Smooth muscle cell (in vitro differentiated cells): ENCODE measurements at regions not wholly inside any gene's neighbourhood (a gene's known extent, or its start where the extent isn't known, plus 50 kb on each side); places are given as distances from the start of the nearest gene placed in this dataset.
"Not testable (repeated sequence)": the region's sequence is repeated elsewhere in the genome, so short reads cannot be mapped to it uniquely, and the experiment has no call there.

Source experiments
- DNase-seq: peaks from one replicate; lab custom pipeline; 2025; ENCODE audit not compliant: unreplicated experiment; lab: John Stamatoyannopoulos, UW
- H2AFZ ChIP-seq: fragments of 200-600 bp; sonication (generic); 2 replicates; pipeline ENCODE4 v1.6.0; 2016; ENCODE audit warnings: antibody characterized with exemption, low read depth, mild to moderate bottlenecking
- H3F3A ChIP-seq: fragments of 200-600 bp; sonication (generic); 2 replicates; pipeline ENCODE4 v1.6.0; 2017; ENCODE audit warnings: antibody characterized with exemption, low read depth
- H3K27ac ChIP-seq: fragments of 200-600 bp; sonication (generic); 2 replicates; pipeline ENCODE4 v1.5.1; 2016; ENCODE audit warnings: low read depth, mild to moderate bottlenecking
- H3K27me3 ChIP-seq: fragments of 200-600 bp; sonication (generic); 2 replicates; pipeline ENCODE4 v1.6.1; 2016; ENCODE audit warnings: low read depth, mild to moderate bottlenecking
- H3K36me3 ChIP-seq: fragments of 200-600 bp; sonication (generic); 2 replicates; pipeline ENCODE4 v1.5.1; 2016; ENCODE audit warnings: low read depth
- H3K4me1 ChIP-seq: fragments of 200-600 bp; sonication (generic); 2 replicates; pipeline ENCODE4 v1.5.1; 2016; ENCODE audit warnings: low read depth
- H3K4me2 ChIP-seq: fragments of 200-600 bp; sonication (generic); 2 replicates; pipeline ENCODE4 v1.6.0; 2016; ENCODE audit warnings: mild to moderate bottlenecking
- H3K4me3 ChIP-seq: fragments of 200-600 bp; sonication (generic); 2 replicates; pipeline ENCODE4 v1.5.1; 2016; ENCODE audit warnings: mild to moderate bottlenecking
- H3K79me2 ChIP-seq: fragments of 200-600 bp; sonication (generic); 2 replicates; pipeline ENCODE4 v1.6.0; 2016; ENCODE audit warnings: low read depth, mild to moderate bottlenecking
- H3K9ac ChIP-seq: fragments of 200-600 bp; sonication (generic); 2 replicates; pipeline ENCODE4 v1.6.0; 2016; ENCODE audit warnings: low read depth
- H3K9me3 ChIP-seq: fragments of 200-600 bp; sonication (generic); replicated peaks from 2 replicates; pipeline ENCODE4 v1.5.1; 2016; ENCODE audit warnings: low read depth
- H4K20me1 ChIP-seq: fragments of 200-600 bp; sonication (generic); 2 replicates; pipeline ENCODE4 v1.6.0; 2016; ENCODE audit warnings: low read depth
- CTCF ChIP-seq: fragments of 200-600 bp; sonication (generic); IDR thresholded peaks from 2 replicates; pipeline ENCODE4 v1.5.1; 2017; ENCODE audit warnings: borderline replicate concordance, mild to moderate bottlenecking, antibody characterized with exemption; ENCODE audit not compliant: insufficient read depth, poor library complexity, severe bottlenecking
- WGBS: methylation state at CpG from one replicate; pipeline ENCODE4 v1.1.7; 2016; ENCODE audit warnings: low lambda C conversion rate; 5-methylcytosine and 5-hydroxymethylcytosine counted together

DNA sequence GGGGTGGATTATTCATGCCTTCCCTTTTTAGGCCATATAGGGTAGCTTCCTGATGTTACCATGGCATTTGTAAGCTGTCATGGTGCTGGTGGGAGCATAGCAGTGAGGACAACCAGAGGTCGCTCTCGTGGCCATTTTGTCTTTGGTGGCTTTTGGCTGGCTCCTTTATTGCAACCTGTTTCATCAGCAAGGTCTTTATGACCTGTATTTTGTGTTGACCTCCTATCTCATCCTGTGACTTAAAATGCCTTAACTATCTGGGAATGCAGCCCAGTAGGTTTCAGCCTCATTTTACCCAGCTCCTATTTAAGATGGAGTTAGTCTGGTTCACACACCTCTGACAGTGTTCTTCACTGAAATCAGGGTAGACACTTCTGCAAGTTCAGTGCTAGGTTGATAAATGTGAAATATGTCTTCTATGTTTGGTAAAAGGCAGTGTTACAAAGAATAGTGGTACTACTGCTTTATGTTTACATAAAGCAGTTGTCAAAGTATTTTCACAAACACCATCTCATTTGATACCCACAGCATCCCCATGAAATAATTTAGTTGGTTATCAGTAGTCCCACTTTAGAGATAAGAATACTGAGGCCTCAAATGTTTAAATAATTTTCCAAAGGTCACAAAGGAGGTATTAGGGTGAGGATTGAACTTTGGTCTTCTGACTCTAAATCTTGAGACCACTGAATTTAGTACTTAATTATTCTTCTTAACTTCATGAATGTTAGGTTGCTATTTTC, 77.1 kb upstream of the C4orf54 start:
- Histone ChIP-seq H3K4me2 (no peak overlapping the region), H3K4me1 (no peaks in the 10 kb centered on the region), H3K79me2 (no peaks in the 10 kb centered on the region), H3K36me3 (no peaks in the 10 kb centered on the region), H3F3A (no peaks in the 10 kb centered on the region), H3K9me3 (no peaks in the 10 kb centered on the region), H3K27me3 (no peaks in the 10 kb centered on the region), H2AFZ (no peak overlapping the region), H4K20me1 (no peaks in the 10 kb centered on the region), H3K4me3 (no peak overlapping the region), H3K9ac (no peak overlapping the region), H3K27ac (no peak overlapping the region)
- TF ChIP-seq CTCF: no peak
- DNase-seq: no peak
- 100% methylated on average over 2 of the region's 2 CpGs for WGBS

- 52% methylated on average over 4 of the region's 4 CpGs for WGBS
- DNase-seq, H3K27ac ChIP-seq, H3K9me3 ChIP-seq, H3K4me3 ChIP-seq, H3K4me1 ChIP-seq, H2AFZ ChIP-seq, H3K4me2 ChIP-seq, H3K79me2 ChIP-seq, H4K20me1 ChIP-seq, H3K9ac ChIP-seq, H3K27me3 ChIP-seq, H3K36me3 ChIP-seq, H3F3A ChIP-seq: not testable (repeated sequence)
These were observed 75.8 kb upstream of the C4orf54 start for GRCh38 chr4:99733455-99733854.

- no peak for TF ChIP-seq CTCF
- Histone ChIP-seq H4K20me1 (no peaks in the 10 kb centered on the region), H3F3A (no peaks in the 10 kb centered on the region), H2AFZ (no peak overlapping the region), H3K4me2 (no peak overlapping the region), H3K79me2 (no peaks in the 10 kb centered on the region), H3K36me3 (no peaks in the 10 kb centered on the region), H3K4me1 (no peaks in the 10 kb centered on the region), H3K27me3 (no peaks in the 10 kb centered on the region), H3K4me3 (no peak overlapping the region), H3K9me3 (no peaks in the 10 kb centered on the region), H3K9ac (no peak overlapping the region), H3K27ac (no peak overlapping the region)
- WGBS: 89% methylated on average over 1 of the region's 1 CpG
- DNase-seq: no peak
These were observed 71.6 kb upstream of the C4orf54 start for GRCh38 chr4:99729186-99729585.

- Histone ChIP-seq H3K9ac (no peak overlapping the region), H3K4me2 (peak overlapping the region; percentile 24)
These were observed 66.4 kb upstream of the C4orf54 start for GRCh38 chr4:99724067-99724466.

More at GRCh38 chr4:99724067-99724466, 66.4 kb upstream of the C4orf54 start:
- no peak overlapping the region for H3K4me3 ChIP-seq
- no peaks in the 10 kb centered on the region for H4K20me1 ChIP-seq
- H3K4me1 ChIP-seq: no peaks in the 10 kb centered on the region
- H2AFZ ChIP-seq: no peak overlapping the region
- H3K36me3 ChIP-seq: no peaks in the 10 kb centered on the region
- H3K27ac ChIP-seq: peak overlapping the region; percentile 56
- TF ChIP-seq CTCF: no peak
- no peak for DNase-seq
- no peaks in the 10 kb centered on the region for H3K27me3 ChIP-seq
- no peaks in the 10 kb centered on the region for H3K79me2 ChIP-seq
- H3F3A ChIP-seq: peaks cover 5% of the 10 kb centered on the region
- H3K9me3 ChIP-seq: no peaks in the 10 kb centered on the region
